Epidermal melanocyte (primary cell): ENCODE measurements at regions not wholly inside any gene's neighbourhood (a gene's known extent, or its start where the extent isn't known, plus 50 kb on each side); places are given as distances from the start of the nearest gene placed in this dataset.

Experiments used
- DNase-seq: peaks from one replicate; pipeline ENCODE4 v3.0.0; 2011; ENCODE audit warnings: low spot score; ENCODE audit not compliant: insufficient read length

DNA sequence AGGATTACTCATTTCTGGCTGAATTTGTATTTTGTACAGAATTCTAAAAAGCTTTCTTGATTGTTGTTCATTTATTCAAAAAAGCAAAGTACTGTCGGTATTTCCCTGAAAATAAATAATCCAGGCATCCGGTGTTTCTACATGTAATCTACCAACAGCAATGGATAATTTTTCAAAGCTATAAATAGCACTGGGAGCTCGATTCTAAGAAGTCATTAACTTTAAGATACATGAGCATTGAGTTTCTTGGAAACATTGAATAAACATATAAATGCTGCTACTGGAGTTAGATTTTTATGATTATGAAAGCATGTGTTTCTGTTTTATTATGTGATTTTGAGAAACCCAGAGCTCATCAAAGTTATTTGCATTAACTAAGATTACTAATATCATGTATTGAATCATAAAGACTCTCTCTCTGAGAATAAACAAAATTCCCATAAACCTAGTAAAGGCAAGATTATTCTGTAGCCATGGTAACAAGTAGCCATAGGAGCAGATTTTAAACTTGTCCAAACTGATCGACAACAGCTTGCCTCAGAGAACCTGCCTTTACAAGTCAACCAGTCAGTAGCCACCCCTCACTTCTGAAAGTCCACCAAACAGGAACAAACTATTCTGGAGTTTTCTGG, 197.0 kb downstream of the DRD1 start:
- no peak for DNase-seq

GRCh38 chr5:175246242-175246888, 197.6 kb downstream of the DRD1 start:
- DNase-seq: no peak

GRCh38 chr5:175243441-175243840, 200.5 kb downstream of the DRD1 start:
- no peak for DNase-seq

GRCh38 chr5:175242207-175242606, 201.8 kb downstream of the DRD1 start:
- DNase-seq: no peak

GRCh38 chr5:175238326-175238725, 205.7 kb downstream of the DRD1 start:
- no peak for DNase-seq

DNA sequence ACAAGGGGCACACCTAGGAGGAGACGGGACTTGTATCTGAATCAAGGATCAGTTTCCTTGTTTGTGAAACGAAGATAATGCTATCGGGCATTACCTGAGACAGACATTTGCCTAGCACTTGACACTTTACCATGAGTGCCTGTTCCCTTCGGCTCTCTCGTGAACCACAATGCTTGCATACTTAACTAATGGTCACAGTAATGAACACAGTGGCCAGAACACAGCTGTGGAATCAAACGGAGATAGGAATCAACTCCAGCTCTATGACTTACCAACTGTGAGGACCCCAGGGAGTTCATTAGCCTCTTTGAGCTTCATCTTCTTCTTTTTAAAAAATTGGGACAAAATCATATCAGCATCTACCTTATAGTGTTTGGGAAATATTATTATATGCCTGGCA, 207.8 kb downstream of the DRD1 start:
- DNase-seq: no peak

- no peak for DNase-seq
Observed at GRCh38 chr5:175235251-175235960, 208.6 kb downstream of the DRD1 start.

DNA sequence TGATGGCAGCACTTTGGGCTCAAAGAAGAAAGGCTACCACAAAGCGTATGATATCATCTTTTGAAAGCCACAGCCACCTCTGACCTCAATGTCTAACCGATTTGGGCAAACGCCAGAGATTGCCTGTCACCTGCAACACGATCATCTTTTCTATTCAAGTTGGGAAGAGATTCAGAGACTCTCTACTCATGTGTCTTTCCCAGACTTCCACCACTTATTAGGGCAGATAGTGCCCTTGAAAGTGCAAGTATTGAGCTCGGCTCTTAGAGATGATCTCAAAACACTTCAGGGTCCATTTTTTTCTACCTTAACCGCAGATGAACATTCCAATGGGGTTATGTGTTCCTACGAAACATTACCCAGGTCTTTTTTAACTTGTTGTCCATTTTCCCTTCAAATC, 213.7 kb downstream of the DRD1 start:
- no peak for DNase-seq

GRCh38 chr5:175226506-175226905, 217.5 kb downstream of the DRD1 start:
- DNase-seq: no peak

DNA sequence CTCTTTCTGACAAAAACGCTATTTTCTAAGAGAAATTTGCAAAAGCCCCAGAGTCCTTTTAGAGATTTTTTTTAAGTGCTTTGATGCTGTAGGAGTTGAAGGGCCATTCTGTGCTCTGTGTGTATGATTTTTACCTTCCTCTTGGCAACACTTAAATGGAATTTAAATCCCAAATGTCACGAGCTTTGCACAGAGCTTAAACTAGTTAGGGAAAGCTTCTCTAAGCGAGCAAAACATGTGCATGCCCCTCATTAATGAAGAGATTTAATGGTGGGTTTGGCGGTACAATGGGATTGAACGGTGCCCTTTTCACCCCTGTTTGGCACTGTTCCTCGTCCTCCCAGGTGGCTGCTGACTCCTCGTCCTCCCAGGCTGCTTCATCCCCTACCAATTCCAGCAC, 220.7 kb downstream of the DRD1 start:
- no peak for DNase-seq

GRCh38 chr5:175222621-175223020, 221.4 kb downstream of the DRD1 start:
- no peak for DNase-seq

DNA sequence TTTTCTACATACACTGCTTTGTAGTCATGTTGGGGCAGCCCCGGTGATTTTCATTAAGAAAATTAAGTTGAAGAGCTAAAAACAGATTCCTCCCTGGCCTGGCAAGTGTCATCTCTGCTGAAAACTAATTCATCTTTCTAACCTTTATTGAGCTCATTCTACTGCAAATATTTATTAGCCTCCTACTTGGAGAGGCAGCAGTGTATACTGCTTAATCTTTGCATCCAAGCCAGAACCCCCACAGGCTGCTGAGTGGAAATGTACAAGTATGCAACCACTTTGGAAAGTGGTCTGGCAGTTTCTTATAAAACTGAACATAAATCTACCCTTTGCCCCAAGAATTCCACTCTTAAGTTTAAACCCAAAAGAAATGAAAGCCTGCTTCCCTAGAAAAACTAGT, 223.4 kb downstream of the DRD1 start:
- DNase-seq: no peak

DNA sequence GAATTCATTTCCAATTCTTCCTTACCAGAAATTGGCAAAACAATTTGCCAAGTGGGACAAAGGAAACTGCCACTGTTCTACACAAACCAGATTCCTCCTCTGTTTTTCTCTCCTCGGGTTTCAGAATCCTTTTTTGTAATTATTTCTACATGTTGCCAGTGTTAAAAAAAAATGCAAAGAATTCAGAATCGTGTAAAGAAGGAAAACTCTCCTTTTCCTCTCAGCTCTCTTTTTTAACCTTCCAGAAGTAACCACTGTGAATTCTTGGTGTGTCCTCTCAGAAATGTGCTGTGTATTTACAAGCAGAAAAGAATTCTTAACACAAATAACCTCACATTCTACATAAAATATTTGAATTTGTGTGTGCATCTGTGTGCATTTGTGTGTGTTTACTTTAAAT, 224.6 kb downstream of the DRD1 start:
- DNase-seq: no peak

GRCh38 chr5:175216991-175217390, 227.0 kb downstream of the DRD1 start:
- DNase-seq: no peak

- DNase-seq: no peak
Observed at GRCh38 chr5:175215906-175216305, 228.1 kb downstream of the DRD1 start.

- DNase-seq: no peak
Observed at GRCh38 chr5:175214152-175214551, 229.8 kb downstream of the DRD1 start.

DNA sequence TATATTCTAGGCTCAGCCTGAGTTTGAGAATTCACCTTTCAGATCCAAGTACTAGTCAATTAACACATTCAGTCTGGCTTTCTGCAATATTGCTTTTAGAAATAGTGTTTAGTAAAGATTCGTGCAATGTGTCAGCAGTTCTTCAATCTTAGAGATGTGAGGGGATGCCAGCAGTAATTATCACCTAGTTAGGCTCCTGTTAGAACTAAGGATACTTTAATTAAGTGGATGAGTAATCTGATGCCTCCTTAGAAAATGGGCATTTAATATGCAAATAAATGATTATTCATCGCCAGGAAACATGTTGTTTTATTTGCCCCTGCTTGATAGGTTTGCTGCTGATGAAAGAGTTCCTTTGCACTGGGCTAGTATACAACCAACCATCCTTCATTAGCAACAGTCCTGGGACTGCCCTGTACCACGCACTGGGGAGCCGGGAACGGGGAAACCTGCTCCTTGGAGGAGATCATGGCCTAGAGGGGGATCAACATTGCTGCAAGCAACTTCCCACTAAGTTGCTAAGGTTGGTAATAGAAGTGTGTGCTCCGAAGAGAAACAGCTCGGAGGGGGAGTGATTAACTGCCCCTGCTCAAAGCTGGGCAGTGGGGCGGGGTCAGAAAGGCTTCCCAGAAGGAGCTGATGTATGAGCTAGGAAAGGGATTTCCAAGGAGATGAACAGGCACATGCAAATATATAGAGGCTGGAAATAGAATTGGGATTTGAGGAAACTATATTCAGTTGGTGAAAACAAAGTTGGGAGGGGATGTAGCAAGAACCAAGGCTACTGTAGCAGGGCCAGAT, 231.8 kb downstream of the DRD1 start:
- no peak for DNase-seq

DNA sequence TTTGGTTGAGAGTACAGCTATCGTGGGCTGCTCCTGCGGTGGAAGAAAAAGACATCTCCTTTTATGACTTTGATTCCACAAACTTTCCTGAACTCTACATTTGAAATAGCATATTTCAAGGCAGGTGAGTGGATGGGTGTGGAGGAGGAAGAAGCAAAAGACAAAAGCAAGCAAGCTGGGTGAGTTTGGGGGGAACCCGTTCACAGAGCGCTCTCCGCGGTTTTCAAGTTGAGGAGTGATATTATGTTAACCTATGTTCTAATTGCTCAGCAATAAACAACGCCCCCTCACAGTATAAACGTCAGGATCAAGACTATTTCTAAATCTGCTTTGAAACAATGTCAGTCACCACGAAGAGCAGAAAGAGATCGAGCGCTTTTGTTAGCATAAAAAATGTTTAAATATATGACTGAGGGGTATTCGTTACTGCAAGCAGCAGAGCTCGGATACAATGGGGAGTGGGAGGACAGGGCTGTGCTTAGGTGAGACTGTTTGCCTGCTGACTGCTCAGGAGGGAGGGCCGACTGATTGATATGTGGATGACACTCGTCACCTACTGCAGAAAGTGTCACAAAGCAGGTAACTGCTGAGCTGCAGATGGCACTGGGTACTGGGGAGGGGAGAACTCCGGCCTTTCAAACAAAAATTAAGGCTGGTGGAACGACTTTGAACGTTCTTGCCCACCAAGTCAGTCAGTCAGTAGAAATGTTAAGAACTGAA, 236.5 kb downstream of the DRD1 start:
- no peak for DNase-seq

- no peak for DNase-seq
Observed at GRCh38 chr5:175206669-175207068, 237.3 kb downstream of the DRD1 start.

DNA sequence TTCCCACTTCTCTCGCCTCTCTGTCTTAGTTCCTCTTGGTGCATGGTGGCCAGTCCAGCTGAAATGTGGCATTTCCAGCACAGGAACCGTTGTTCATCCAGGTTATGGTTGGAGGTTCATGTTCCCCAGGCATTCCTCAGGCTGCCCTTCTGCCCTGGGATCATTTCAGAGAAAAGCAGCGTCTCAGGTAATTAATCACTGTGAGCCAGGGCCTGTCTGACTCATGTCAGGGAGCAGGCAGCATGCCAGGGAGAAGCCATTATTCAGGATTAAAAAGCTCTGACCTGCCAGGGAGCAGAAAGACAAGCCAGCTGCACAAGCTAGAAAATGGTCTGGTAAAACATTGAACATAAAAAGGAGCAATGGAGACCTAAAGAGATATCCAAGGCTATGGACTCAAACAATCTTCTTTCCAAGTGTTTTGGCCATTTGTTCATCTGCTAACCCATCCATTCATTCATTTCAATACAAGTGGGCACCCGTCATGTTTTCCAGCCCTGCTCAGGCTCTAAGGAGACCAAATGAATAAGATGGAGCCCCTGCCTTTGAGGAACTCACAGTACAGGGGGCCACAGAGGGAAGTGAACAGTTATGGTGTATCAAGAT, 241.4 kb downstream of the DRD1 start:
- no peak for DNase-seq

DNA sequence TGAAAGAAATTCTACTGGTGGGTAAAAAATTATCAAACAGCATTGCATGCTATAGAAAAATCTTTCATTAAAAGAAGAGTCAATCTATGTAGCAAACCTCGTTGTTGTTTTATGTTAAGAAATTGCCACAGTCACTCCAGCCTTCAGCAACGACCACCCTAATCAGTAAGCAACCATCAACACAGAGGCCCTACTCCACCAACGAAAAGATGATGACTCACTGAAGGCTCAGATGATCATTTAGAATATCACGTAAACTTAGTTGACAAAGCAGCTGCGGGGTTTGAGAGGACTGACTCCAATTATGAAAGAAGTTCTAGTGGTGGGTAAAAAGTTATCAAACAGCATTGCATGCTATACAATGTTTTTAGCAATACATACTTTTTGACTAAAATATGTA, 242.6 kb downstream of the DRD1 start:
- DNase-seq: no peak
